HG03442 (cell line): ENCODE measurements at regions not wholly inside any gene's neighbourhood (a gene's known extent, or its start where the extent isn't known, plus 50 kb on each side); places are given as distances from the start of the nearest gene placed in this dataset.
"Not testable (repeated sequence)": the region's sequence is repeated elsewhere in the genome, so short reads cannot be mapped to it uniquely, and the experiment has no call there.

Experiments used
- ATAC-seq: cut with Tn5 transposase; IDR thresholded peaks from one replicate; pipeline ENCODE4 v1.9.1; 2021; ENCODE audit warnings: mild to moderate bottlenecking, moderate library complexity; ENCODE audit not compliant: unreplicated experiment

DNA sequence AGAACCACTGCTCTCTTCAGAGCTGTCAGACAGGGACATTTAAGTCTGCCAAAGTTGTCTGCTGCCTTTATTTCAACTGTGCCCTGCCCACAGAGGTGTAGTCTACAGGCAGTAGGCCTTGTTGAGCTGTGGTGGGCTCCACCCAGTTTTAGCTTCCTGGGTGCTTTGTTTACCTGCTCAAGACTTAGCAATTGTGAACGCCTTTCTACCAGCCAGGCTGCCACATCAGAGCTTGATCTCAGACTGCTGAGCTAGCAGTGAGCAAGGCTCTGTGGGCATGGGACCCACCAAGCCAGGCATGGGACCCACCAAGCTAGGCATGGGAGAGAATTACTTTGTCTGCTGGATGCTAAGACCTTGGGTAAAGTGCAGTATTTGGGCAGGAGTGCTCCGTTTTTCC is 351.8 kb downstream of the CDY1 start:
- not testable (repeated sequence) for ATAC-seq

DNA sequence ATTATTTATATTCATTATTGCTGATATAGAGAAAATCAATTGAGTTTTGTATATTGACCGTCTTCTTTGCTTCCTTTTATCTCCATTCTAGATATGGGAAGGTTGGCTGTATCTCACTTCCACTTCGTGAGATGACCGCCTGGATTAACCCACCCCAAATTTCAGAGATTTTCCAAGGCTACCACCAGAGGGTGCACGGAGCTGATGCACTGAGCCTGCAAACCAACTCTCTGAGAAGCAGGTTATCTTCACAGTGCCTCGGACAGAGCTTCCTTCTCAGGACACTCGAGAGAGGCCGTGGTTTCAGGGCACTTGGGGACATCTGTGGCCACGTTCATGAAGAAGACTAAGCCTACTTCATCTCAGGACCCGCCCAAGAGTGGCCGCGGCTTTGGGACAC is 365.8 kb downstream of the CDY1 start:
- not testable (repeated sequence) for ATAC-seq

DNA sequence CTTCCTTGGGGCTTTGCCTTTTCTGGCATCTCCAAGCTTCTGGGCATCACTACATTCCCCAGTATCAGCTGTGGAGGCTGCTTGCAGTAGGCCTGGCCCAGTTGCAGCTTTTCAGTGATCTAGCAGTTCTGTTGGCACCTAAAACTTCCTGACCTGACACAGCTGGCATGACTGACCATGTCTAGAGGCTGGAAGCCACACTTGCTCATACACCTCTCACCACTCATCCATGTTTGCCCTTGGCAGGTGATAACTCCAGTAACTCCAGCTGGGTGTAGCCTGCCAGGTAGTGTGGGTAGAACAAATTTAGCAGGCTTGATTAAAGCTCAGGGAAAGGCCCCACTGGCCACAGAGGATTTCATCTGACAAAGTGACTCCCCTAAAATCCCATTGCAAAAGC is 377.9 kb downstream of the CDY1 start:
- not testable (repeated sequence) for ATAC-seq

DNA sequence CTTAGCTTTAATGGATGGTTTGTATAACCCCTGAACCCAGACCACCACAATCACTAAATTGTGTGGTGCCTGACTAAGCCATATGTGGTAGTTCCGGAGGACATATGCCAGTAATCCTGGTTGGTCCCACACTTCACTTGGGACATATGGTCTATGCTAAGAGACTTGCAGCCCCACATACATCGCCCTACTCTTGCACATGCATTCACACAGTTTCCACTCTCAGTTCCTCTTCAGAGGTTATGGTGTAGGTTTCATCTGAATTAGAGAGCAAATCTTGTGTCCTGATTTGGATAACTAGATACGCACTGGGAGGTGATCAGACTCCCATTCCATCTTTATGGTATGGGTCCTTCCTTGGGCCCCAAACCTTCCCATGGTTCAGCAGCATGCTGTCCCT is 425.4 kb downstream of the CDY1 start:
- ATAC-seq = peak; percentile 45

DNA sequence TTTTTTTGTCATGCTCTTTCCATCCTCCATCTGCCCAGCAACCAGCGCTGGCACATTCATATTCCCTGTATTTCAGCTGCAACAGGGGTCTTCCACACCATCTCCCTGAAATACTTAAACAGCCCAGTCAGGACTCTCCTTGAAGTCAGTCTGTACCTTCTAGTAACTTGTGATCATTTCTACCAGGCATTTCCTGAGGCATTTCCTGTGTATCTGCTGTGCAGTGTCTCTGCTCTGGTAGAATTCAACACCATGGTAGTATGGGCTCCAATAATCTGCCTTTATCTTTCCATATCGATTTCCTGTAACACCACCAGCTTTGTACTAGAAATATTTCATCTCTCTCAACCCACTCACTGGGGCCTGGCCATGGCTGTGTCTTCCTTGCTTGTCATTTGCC is 436.0 kb downstream of the CDY1 start:
- ATAC-seq = not testable (repeated sequence)

DNA sequence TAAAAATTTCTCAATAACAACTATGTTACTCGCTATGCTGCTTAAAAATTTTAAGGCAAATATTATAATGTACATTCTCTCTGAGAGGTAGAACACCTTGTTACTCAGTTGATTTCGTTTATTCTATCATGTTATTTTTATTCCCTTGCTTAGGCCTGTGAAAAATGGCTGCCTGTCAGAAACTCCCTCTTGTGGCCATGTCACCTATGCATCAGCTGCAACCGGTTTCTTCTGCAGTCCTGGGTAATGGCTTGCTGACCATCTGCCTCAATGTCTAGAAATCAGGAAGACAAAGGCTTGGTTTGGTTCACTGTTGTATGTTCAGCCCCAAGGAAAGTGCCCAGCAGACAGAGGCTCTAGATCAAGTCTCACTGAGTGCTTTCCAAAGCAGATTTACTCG is 437.3 kb downstream of the CDY1 start:
- not testable (repeated sequence) for ATAC-seq

DNA sequence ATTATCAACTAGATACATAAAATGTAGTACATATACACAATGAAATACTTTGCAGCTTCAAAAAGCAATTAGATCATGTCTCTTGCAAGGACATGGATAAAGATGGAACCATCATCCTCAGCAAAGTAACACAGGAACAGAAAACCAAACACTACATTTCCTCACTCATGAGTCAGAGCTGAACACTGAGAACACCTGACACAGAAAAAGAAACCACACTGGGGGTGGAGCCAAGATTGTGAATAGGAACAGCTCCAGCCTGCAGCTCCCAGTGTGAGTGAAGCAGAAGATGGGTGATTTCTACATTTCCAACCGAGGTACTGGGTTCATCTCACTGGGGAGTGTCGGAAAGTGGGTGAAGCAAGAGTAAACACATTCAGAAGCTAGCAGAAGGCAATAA is 451.2 kb downstream of the CDY1 start:
- ATAC-seq = not testable (repeated sequence)

DNA sequence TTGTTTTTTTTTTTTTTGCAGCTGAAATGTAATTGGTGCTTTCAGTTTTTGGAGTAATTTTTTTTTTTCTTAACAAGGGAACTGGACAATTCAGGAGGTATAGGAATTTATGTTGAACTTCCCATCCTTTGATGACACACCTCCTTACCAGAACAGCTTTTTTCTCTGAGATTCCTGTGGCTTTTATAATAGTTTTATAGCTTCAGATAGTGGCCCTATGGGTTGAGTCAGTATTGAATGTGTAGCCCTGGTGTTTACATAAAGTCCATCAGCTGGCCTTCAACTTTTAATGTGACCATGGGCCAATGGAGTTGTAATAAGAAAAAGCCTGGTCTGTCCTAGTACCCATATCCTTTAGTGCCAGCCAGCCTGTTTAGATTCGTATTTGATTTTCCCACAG is 457.5 kb downstream of the CDY1 start:
- not testable (repeated sequence) for ATAC-seq

DNA sequence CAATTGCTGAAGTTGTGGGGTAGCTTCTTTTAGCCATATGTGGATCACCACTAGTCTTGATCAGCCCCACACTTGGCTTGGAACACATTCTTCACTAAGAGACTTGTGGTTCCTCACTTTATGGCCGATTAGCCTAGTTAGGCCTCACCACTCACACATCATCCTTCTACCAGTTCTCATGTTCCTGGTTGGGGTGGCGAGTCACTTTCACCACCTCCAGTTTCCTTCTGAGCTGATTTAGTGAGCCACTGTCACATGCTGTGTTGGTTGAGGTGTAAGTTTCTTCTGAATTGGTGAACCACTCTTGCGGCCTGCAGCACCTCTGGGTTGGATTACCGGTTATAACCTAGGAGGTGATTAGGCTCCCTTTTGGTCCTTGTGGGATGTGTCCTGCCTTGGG is 459.3 kb downstream of the CDY1 start:
- ATAC-seq = not testable (repeated sequence)

DNA sequence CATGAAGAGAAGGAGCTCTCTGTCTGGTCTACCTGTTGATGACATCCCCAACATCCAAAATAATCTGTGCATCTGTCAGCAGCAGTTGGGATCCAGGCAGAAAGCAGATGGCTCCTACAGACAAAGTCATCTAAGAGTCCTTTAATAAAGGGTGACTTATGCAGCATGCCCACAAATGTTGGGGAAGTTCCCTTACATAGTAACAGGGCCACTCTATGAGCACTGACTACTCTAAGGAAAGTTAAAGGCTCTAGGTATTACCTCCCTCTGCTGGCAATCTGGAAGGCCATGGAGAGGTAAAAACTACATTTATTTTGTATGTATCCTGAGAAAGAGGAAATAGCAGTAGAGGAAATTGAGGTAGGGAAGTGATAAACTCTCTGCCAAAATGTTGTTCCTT is 465.2 kb downstream of the CDY1 start:
- ATAC-seq = not testable (repeated sequence)
